ENCODE measurements at regions not wholly inside any gene's neighbourhood (a gene's known extent, or its start where the extent isn't known, plus 50 kb on each side); places are given as distances from the start of the nearest gene placed in this dataset.

DNA sequence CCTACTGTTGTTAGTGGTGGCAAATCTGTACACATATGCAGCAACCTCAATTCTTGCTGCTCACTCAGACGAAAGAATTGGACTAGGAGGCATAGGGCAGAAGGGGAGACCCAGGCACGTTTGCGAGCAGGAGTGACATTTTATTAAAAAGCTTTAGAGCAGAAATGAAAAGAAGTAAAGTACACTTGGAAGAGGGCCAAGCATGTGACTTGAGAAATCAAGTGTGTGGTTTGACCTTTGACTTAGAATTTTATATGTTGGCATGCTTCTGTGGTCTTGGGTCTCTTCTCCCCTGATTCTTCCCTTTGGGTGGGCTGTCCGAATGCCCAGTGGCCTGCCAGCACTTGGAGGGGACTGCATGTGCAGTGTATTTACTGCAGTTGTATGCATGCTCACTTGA lies 205.5 kb upstream of the SEMA3D start:
- Histone ChIP-seq H3K79me2 (ENCODE audit: insufficient read depth, low read length) (no peaks in the 10 kb centered on the region), H3K36me3 (replicated peaks in 1 of 2; ENCODE audit: control insufficient read depth in 1 of 2, insufficient read depth in 2 of 2, low read length in 2 of 2) (no peaks in the 10 kb centered on the region), H3K27me3 (ENCODE audit: control insufficient read depth in 2 of 2, insufficient read depth in 2 of 2, low read length in 2 of 2) (no peaks in the 10 kb centered on the region), H3K4me2 (replicated peaks; ENCODE audit: extremely low read depth, low read length, poor library complexity, severe bottlenecking) (no peak overlapping the region), H3K9me3 (replicated peaks in 1 of 2; ENCODE audit: control insufficient read depth in 1 of 2, insufficient read depth in 1 of 2, low read length in 2 of 2) (no peaks in the 10 kb centered on the region), H3K27ac (ENCODE audit: low read depth in 1 of 2, low read length in 2 of 2) (no peak overlapping the region), H3K4me3 (replicated peaks in 1 of 3; ENCODE audit: low read depth in 2 of 3, low read length in 3 of 3) (no peak overlapping the region), H3K4me1 (ENCODE audit: control insufficient read depth in 1 of 2, insufficient read depth in 2 of 2, low read length in 2 of 2) (no peaks in the 10 kb centered on the region), H2AFZ (ENCODE audit: insufficient read depth, low read depth, low read length, poor library complexity, severe bottlenecking) (no peak overlapping the region), H3K9ac (ENCODE audit: insufficient read depth, low read length, poor library complexity, severe bottlenecking) (no peak overlapping the region), H4K20me1 (ENCODE audit: insufficient read depth, low read length) (no peaks in the 10 kb centered on the region)
- Mint-ChIP-seq H3K4me1 (no peaks in the 10 kb centered on the region), H3K27me3 (ENCODE audit: low read depth in 3 of 3) (no peaks in the 10 kb centered on the region), H3K27ac (no peak overlapping the region), H3K4me3 (no peak overlapping the region), H3K36me3 (no peaks in the 10 kb centered on the region), H3K9me3 (peaks cover 0 to 3% (median 0%) of the 10 kb centered on the region in 7 donors)
- TF ChIP-seq, protein P1, sequence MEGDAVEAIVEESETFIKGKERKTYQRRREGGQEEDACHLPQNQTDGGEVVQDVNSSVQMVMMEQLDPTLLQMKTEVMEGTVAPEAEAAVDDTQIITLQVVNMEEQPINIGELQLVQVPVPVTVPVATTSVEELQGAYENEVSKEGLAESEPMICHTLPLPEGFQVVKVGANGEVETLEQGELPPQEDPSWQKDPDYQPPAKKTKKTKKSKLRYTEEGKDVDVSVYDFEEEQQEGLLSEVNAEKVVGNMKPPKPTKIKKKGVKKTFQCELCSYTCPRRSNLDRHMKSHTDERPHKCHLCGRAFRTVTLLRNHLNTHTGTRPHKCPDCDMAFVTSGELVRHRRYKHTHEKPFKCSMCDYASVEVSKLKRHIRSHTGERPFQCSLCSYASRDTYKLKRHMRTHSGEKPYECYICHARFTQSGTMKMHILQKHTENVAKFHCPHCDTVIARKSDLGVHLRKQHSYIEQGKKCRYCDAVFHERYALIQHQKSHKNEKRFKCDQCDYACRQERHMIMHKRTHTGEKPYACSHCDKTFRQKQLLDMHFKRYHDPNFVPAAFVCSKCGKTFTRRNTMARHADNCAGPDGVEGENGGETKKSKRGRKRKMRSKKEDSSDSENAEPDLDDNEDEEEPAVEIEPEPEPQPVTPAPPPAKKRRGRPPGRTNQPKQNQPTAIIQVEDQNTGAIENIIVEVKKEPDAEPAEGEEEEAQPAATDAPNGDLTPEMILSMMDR (IDR thresholded peaks at IDR 0.05), result no peak
- intact Hi-C loops (cut with micrococcal nuclease), result no loop called here
- DNase-seq, result no peak
- 78% methylated on average over 4 of the region's 4 CpGs for WGBS (ENCODE audit: insufficient coverage)

DNA sequence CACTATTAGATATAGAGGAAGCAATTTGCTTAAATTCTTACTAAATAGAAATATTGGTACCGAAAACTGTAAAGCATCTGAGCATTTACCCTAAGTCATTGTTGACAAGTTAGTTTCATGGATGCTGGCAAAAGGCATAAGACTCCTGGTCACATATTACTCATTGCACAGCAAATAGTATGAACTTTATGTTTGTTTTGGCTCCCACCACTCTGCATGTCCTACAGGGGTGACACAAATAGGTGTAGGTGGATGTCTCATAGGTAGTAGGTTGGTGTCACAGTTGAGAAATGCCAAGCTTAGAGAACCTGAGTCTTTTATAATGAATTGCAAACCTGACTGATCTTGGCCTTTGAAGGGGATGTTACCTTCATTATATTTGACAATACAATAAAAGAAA lies 199.6 kb upstream of the SEMA3D start:
- no peak overlapping the region for H3K27ac Mint-ChIP-seq
- Histone ChIP-seq H2AFZ (ENCODE audit: insufficient read depth, low read depth, low read length, poor library complexity, severe bottlenecking) (no peak overlapping the region), H4K20me1 (ENCODE audit: insufficient read depth, low read length) (no peaks in the 10 kb centered on the region), H3K4me2 (replicated peaks; ENCODE audit: extremely low read depth, low read length, poor library complexity, severe bottlenecking) (no peak overlapping the region), H3K4me3 (replicated peaks in 1 of 3; ENCODE audit: low read depth in 2 of 3, low read length in 3 of 3) (no peak overlapping the region), H3K9me3 (replicated peaks in 1 of 2; ENCODE audit: control insufficient read depth in 1 of 2, insufficient read depth in 1 of 2, low read length in 2 of 2) (no peaks in the 10 kb centered on the region), H3K4me1 (ENCODE audit: control insufficient read depth in 1 of 2, insufficient read depth in 2 of 2, low read length in 2 of 2) (no peaks in the 10 kb centered on the region), H3K9ac (ENCODE audit: insufficient read depth, low read length, poor library complexity, severe bottlenecking) (no peak overlapping the region), H3K27ac (ENCODE audit: low read depth in 1 of 2, low read length in 2 of 2) (no peak overlapping the region), H3K36me3 (replicated peaks in 1 of 2; ENCODE audit: control insufficient read depth in 1 of 2, insufficient read depth in 2 of 2, low read length in 2 of 2) (no peaks in the 10 kb centered on the region), H3K27me3 (ENCODE audit: control insufficient read depth in 2 of 2, insufficient read depth in 2 of 2, low read length in 2 of 2) (no peaks in the 10 kb centered on the region), H3K79me2 (ENCODE audit: insufficient read depth, low read length) (no peaks in the 10 kb centered on the region)
- no CpG with 5 or more reads among the region's 1 CpG for WGBS (ENCODE audit: insufficient coverage)
- TF ChIP-seq, protein P1 (IDR thresholded peaks at IDR 0.05), result no peak
- H3K9me3 Mint-ChIP-seq, result no peaks in the 10 kb centered on the region
- no peaks in the 10 kb centered on the region for H3K27me3 Mint-ChIP-seq (ENCODE audit: low read depth in 3 of 3)
- H3K4me1 Mint-ChIP-seq, result no peaks in the 10 kb centered on the region
- H3K36me3 Mint-ChIP-seq, result no peaks in the 10 kb centered on the region
- intact Hi-C loops (cut with micrococcal nuclease), result no loop called here
- H3K4me3 Mint-ChIP-seq, result no peak overlapping the region
- DNase-seq, result no peak
